ENCODE measurements at regions not wholly inside any gene's neighbourhood (a gene's known extent, or its start where the extent isn't known, plus 50 kb on each side); places are given as distances from the start of the nearest gene placed in this dataset.
"Not testable (repeated sequence)": the region's sequence is repeated elsewhere in the genome, so short reads cannot be mapped to it uniquely, and the experiment has no call there.

DNA sequence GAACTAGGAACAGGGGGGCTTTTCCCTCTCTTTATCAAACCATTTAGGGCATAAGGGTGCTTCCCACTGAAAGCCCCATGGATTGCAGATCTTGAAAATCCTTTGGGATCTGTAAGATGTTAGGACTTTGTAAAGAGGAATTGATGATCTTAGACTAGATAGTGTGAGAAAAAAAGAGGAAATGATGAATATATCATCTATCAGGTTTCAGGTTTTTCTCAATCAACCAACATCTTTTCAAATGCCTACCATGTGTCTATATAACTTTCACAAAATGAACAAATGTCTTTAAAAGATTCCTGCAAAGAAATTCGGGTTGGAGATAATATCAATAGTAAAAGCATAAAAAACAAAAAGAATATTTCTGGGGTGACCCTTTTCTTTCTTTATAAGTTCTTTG, 50.1 kb downstream of the KCNC4 start:
- DNase-seq, result no peak

DNA sequence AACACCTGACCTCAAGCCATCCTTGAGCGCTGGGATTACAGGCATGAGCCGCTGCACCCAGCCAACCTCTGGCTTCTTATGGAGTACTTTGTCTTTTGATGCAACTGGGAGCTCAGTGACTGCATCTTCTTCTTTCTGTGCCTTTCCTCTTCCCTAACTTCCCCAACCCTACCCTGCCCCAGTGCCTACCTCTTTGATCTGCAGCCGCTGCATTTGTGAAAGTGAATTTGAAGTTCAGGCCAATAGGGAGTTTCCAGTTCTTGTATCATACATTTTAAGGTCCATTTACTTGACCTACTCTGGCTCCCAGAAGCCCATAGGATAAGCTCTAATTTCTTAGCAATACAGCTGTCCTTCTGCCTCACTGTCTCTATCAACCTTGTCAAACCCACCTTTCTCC, 52.2 kb downstream of the KCNC4 start:
- DNase-seq, result no peak

DNA sequence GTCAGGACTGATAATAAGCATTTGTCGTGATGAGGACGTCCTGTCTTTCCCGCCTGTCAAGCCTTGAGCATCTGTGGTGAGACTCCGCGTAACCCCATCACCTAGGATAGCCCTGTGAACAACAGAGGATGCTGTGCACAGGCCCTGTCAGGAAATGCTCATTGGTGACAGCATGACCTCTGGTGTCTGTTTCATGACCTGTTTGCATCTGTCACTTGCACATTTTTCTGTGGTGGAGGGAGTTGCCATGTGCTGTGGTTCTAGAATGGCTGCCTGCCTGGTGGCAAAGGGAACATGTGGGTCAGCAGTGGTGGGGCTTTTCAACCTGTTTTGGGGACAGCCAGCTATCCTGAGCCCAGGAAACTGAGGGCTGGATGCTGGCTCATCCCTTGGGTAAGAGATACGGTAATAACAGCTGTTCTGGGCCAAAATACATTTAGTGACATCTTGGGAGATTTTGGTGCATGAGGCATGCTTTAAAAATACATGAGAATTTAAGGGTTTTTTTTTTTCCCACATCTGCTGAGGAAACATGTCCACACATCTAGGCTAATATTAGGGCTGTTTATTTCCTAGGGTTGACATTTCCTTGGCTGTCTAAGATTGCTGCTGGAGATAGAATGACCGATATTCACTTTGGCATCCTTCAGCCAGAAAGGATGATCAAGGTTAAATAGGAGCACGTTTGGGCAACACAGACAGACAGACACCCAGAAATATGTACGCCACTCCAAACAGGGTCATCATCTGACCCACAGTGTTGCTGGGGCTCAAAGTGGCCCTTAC, 52.9 kb downstream of the KCNC4 start:
- DNase-seq, result no peak

DNA sequence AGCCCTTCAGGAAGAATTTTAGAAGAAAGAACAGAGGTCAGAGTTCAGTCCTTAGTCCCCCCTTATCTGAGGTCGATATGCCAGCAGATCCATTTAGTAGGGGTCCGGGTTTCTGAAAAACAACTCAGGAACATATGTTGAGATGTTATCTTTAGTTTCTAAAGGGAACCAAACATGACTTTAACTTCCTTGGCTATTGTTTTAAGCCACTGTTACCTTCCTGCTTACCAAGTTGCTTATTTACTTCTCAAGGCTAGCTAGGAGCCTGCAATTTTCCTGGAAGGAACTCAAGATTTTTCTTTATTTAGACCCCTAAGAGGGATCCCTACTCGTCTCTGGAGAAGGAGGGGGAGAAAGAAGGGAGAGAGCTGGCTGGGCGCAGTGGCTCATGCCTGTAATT, 54.3 kb downstream of the KCNC4 start:
- no peak for DNase-seq

DNA sequence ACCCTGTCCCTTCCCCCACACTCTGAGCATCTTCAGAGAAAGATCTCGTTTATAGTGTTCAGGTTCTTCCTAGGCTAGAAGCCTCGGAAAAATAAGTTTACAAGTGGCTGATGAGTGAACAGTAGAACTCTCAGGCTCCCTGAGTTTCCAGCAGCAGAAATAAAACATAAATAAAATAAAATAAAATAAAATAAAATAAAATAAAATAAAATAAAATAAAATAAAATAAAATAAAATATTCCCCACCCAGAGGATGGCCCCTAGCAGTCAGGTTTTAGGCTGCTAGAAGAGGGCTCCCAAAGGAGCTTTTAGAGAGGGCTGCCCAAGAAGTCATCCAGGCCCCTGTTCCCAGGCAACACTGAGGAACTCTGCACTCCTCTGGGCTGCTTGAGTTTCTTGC, 55.1 kb downstream of the KCNC4 start:
- DNase-seq, result no peak

DNA sequence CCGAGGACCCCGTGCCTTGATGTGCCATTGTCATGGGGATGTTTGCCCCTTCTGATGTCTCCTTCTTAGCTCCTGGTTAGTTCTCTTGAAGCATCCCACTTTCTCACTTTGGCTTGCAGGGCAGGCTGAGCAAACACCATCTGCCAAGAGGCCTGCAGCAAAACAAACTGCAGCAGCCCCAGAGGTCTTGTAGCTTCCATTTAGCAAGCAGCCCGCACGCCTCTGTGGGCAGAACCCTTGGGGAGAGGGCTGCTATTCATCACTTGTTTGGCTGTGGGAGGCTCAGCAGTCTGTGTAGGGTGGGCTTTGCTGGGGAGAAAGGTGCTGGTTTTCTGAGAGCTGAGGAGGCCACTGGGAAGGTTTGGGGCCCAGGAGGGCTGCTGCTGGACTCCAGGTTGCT, 56.7 kb downstream of the KCNC4 start:
- DNase-seq, result no peak

DNA sequence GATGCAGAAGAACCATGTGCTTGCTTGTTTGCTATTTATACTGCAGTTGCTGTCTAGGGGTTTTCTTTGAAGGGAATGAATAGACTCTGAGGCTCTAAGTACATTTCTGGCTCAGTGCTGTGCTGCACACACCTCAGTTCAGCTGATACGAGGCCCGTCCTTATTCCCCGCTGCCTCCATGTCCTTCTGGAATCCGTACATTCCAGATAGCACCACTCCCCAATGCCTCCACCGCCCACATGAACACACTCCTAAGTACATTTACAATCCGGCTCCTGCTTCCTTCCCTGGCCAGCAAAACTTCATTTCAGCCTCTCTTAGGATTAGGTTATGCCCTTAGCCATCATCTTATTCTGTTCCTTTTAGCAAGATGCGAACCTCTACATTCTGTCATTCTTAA, 57.1 kb downstream of the KCNC4 start:
- no peak for DNase-seq

DNA sequence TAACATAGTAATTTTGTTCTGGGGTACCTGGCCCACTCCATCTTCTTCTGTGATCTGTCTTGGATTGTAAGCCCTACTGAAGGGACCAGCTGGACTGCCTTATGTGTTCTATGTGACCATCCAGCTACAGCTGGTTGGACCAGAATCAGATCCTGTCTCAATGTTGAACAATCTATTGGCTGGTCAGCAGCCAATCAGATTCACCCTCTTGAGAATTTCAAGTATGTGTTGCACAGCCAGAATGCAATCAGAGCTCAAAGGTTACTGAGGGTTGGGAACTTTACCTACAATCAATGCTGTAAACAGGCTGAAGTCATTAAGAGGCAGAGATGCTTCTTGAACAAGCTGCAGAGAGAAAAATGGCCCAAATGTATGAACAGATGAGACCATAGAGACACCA, 61.9 kb downstream of the KCNC4 start:
- DNase-seq, result no peak

DNA sequence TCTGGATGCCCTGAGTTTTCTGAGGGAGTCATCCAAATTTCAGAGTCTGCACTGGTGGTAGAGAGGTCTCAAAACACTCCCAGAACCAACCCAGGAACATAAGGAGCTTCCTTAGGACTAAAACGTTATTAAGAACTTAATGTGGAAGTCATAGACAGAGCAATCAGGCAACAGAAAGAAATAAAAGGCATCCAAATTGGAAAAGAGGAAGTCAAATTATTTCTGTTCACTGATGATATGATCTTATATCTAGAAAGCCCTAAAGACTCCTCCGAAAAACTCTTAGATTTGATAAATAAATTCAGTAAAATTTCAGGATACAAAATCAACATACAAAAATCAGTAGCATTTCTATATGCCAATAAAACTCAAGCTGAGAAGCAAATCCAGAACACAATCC, 63.7 kb downstream of the KCNC4 start:
- not testable (repeated sequence) for DNase-seq

DNA sequence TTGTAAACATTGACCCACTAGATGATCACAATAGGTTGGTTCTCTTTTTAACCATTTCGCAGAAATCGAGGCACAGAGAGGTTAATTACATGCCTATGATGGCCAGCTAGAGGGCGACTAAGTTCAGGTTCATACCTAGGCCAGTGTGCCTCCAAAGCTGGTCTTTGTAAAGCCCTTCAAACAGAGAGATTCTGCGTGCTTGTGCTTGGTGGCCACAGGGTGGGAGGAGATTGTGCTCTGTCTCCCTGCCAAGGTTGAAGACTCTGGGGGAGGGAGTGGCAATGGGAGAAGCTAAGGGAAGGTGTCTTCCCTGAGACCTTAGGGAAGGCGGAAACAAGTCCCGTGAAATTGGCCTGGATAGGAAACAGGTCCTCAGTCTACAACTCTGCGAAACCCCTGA, 59.1 kb upstream of the RBM15 start:
- no peak for DNase-seq

DNA sequence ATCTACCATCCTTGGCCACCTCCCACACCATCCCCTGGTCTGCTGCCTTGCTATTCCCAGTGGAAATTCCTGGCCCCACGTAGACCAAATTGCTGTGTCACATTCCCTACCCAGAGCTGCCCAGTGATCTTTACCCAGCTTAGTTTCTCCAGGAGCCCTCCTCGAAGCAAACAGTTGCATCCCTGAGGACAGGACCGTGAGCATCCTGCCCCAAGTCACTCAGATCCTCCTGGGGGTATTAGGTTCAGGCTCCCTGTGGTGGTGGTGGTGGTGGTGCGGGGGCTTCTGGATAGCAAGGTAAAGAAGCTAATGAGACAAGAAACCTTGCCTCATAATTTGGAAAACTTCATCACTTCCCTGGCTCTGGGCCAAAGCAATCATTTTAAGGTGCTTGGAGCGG, 58.4 kb upstream of the RBM15 start:
- no peak for DNase-seq

DNA sequence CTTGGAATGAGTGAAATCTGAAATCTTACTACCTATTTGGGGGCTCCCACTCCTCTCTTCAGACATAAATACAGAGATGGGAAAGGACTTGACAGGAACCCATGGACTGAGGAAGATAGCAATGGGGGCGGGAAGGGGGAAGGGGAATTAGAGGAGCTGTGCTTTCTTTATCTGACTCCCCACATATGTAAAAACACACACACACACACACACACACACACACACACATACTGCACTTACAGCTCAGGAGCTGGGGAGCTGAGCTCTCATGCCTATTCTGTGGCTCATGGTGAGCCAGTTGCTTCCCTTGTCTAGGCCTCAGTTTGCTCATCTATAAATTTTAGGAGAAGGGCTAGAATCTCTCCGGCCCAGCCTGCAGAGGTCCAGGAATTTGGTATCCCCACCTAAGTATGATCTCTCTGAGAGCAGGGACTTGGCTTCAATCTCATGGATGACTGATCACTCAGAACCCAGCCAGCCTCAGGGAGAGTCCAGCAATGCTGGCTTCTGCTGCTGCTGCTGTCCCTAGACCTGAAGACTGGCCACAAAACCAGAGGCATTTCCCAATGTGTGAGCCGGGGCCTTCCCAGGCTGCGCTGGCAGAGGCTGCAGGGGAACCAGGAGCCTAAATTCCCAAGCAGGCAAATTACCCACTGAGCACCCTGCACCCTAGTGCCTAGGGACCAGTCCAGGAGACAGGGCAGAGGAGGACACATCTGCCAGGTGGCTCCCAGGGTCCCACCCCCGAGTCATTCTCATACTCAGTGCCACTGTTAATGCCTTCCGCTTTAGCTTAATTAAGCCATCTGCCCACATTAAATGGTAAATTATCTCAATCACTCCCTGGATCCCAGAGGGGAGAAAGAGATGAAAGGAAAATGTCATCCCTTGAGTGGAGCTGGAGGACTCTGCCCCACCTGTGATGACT, 57.5 kb upstream of the RBM15 start:
- DNase-seq, result peak; percentile 85

DNA sequence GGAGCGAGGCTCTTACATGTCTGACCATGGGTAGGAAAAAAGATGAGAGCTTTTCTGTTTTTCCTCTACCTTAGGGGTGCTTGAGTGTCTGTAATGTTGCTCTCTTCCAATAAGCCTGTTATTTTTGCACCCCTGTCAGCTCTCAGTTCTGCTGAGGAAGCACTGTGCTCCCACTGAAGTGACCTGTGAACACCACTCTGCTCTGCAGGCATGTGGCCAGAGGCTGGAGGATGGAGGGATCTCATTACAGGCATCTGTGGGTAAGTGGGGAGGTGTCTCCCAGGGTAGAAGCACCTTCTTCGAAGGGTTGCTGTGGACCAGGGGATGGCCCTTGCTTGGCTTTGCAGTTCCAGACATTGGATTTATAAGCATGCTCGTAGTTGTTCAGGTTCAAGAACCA, 56.8 kb upstream of the RBM15 start:
- DNase-seq, result no peak

DNA sequence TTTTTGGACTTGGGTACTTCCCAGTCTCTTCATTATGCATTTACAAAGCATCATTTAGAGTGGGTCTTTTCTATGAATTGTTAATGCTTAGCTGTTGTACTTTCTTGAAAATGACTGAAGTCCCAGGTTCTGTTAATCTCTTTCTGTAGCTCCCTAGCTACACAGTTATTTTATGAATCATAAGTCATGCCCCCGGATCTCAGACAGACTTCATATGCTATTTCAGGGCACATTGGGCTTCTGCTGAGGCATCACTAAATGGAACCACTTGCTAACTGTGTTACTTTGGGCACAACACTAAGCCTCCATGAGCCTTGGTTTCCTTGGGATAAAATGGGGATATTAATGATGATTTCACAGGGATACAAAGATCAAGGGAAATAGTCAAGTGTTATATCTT, 55.5 kb upstream of the RBM15 start:
- no peak for DNase-seq

DNA sequence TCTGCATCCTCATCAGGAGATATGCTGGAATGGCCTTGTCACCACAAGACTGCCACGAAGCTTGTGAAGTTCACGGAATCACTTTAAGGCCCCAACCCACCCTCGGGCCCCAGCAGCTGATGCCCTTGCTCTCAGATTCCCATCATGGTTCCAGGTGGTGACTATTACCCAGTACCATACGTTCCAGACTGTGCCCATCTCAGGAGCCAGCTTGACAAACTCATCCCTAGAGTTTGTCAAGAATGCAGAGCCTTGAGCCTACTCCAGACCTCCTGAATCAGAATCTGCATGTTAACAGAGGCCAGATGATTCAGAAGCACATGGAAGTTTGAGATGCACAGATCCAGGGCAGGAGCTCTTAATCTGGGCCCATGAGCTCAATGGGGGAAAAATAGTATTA, 53.9 kb upstream of the RBM15 start:
- no peak for DNase-seq

DNA sequence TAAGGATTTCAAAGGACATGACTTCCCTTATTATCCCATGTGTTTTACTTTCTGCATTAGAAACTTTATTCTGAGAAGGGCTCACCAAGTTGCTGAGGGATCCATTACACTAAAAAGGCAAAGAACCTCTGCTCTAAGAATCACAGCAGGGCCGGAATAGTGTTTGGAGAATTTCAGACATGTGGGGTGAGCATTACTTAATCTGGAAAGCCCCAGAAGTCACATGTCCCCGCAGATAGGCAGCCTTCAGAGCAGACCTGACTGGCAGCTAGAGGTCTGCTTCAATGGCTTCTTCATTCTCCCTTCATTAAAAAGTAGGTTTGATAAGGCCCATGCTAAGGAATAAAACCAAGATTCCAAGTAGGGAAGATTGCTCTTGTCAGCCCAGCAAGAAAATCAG, 52.6 kb upstream of the RBM15 start:
- DNase-seq, result no peak

DNA sequence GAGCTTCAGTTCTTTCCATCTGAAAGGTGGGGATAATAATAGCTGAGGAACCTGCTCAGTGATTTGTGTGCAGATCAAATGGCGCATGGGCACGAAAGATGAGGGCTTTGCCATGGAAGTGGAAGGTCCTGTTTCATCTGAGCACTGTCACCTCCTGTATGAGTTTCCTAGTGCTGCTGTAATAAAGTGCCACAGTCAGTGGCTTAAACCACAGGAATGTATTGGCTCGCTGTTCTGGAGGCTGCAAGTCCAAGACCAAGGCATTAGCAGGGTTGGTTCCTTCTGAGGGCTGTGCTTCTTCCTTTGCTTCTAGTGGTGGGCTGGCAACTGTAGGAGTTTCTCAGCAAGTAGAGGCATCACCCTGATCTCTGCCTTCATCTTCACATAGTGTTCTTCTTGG, 51.1 kb upstream of the RBM15 start:
- no peak for DNase-seq

All from NCI-H146 (cell line).